Progenitor cell of endocrine pancreas (in vitro differentiated cells): ENCODE measurements at regions not wholly inside any gene's neighbourhood (a gene's known extent, or its start where the extent isn't known, plus 50 kb on each side); places are given as distances from the start of the nearest gene placed in this dataset.

Experiments
- DNase-seq: peaks from one replicate; pipeline ENCODE4 v3.0.0; 2021; ENCODE audit warnings: low spot score; ENCODE audit not compliant: unreplicated experiment
- H3K27ac Mint-ChIP-seq: 2 replicates; pipeline ENCODE4 v1.8.0; 2021; ENCODE audit warnings: mild to moderate bottlenecking, moderate library complexity, mixed read lengths
- H3K27me3 Mint-ChIP-seq: 2 replicates; pipeline ENCODE4 v1.8.0; 2021; ENCODE audit warnings: mixed read lengths
- H3K36me3 Mint-ChIP-seq: 2 replicates; pipeline ENCODE4 v1.8.0; 2022; ENCODE audit warnings: mixed read lengths; ENCODE audit not compliant: insufficient read depth
- H3K4me1 Mint-ChIP-seq: 2 replicates; pipeline ENCODE4 v1.8.0; 2021; ENCODE audit warnings: low read depth, mixed read lengths
- H3K4me3 Mint-ChIP-seq: 2 replicates; pipeline ENCODE4 v1.8.0; 2021; ENCODE audit warnings: low read depth, mild to moderate bottlenecking, moderate library complexity, mixed read lengths
- H3K9me3 Mint-ChIP-seq: 2 replicates; pipeline ENCODE4 v1.8.0; 2021; ENCODE audit warnings: low read depth, mixed read lengths
- TF ChIP-seq, protein P1 (sequence below): fragments of 200-600 bp; sonication (generic); IDR thresholded peaks from one replicate; pipeline ENCODE4 v1.5.0; 2021; ENCODE audit warnings: antibody characterized with exemption, mild to moderate bottlenecking; ENCODE audit not compliant: unreplicated experiment

DNA sequence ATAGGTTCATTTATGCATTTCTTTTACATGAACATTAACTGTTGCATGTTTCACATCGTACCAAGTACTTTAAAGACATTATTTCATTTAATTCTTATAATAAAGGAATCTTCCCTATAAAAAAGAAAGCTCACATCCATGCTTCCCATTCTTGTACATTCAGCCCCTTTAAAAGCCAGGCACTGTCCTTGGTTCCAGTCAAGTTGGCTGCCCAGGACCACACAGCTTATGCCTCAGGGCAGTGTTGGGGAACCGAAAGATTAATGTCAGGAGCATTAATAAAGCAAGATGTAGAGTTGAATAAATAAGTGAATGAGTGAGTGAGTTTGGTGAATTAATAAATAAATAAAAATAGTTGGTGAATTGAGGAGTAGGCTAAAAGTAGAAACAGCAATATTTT lies 409.4 kb upstream of the DAB1 start:
- Mint-ChIP-seq H3K27ac (no peak overlapping the region), H3K9me3 (no peaks in the 10 kb centered on the region), H3K4me3 (no peak overlapping the region), H3K27me3 (peaks cover 8% of the 10 kb centered on the region), H3K4me1 (no peaks in the 10 kb centered on the region), H3K36me3 (no peaks in the 10 kb centered on the region)
- no peak for DNase-seq
- TF ChIP-seq, protein P1, sequence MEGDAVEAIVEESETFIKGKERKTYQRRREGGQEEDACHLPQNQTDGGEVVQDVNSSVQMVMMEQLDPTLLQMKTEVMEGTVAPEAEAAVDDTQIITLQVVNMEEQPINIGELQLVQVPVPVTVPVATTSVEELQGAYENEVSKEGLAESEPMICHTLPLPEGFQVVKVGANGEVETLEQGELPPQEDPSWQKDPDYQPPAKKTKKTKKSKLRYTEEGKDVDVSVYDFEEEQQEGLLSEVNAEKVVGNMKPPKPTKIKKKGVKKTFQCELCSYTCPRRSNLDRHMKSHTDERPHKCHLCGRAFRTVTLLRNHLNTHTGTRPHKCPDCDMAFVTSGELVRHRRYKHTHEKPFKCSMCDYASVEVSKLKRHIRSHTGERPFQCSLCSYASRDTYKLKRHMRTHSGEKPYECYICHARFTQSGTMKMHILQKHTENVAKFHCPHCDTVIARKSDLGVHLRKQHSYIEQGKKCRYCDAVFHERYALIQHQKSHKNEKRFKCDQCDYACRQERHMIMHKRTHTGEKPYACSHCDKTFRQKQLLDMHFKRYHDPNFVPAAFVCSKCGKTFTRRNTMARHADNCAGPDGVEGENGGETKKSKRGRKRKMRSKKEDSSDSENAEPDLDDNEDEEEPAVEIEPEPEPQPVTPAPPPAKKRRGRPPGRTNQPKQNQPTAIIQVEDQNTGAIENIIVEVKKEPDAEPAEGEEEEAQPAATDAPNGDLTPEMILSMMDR = no peak

DNA sequence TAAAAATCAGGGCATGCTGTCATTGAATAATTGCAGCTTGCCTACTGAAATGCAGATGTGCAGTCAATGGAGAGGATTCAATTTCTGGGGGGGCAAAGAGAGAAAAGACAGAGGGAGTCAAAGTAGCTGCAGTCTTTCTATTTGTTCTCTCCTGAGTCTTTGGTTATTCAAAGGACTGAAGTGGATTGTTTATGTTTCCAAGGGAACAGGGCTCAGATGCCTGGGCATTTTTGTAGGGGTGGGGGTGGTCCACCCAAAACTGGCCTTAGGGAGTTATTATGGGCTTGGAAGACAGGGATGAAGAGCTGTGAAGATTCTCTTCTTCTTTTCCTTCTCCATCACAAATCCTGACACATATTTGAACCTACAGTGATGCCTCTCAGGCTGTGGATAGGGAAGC lies 408.8 kb upstream of the DAB1 start:
- H3K36me3 Mint-ChIP-seq = no peaks in the 10 kb centered on the region
- H3K9me3 Mint-ChIP-seq = no peaks in the 10 kb centered on the region
- TF ChIP-seq, protein P1 = no peak
- no peak for DNase-seq
- H3K4me1 Mint-ChIP-seq = no peaks in the 10 kb centered on the region
- H3K27me3 Mint-ChIP-seq = peaks cover 8% of the 10 kb centered on the region
- no peak overlapping the region for H3K27ac Mint-ChIP-seq
- H3K4me3 Mint-ChIP-seq = no peak overlapping the region

DNA sequence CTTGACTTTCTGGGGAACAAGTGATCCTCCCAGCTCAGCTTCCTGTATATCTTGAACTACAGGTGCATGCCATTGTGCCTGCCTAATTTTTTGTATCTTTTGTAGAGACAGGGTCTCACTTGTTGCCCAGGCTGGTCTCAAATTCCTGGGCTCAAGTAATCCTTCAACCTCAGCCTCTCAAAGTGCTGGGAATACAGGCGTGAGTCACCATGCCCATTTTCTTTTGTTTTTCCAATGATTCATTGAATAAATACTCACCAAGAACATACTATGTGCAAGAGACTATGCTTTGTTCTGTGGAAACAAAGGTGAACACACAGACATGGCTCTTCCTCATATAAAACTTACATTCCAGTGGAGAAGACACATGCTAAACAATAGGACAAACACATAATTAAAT lies 407.8 kb upstream of the DAB1 start:
- no peaks in the 10 kb centered on the region for H3K4me1 Mint-ChIP-seq
- no peaks in the 10 kb centered on the region for H3K27me3 Mint-ChIP-seq
- DNase-seq = no peak
- no peaks in the 10 kb centered on the region for H3K36me3 Mint-ChIP-seq
- no peak overlapping the region for H3K27ac Mint-ChIP-seq
- no peaks in the 10 kb centered on the region for H3K9me3 Mint-ChIP-seq
- H3K4me3 Mint-ChIP-seq = no peak overlapping the region
- TF ChIP-seq, protein P1 = no peak

DNA sequence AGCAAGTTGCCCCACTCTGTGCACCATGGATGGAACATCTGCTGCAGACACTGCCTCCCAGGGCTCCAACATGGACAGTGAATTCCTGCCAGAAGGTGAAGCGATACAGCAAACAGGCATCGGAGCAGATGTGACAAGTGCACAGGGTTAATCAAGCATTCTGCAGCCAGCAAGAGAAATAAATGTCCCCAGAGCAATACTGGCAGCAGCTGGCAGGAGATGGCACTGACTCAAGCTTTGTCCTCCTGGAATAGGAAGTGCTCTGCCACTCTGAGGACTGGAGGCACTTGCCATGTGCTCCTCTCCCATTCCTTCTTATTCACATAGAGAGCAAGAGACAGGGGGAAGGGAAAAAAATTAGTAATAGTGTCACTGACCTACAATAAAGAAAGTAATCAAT lies 402.7 kb upstream of the DAB1 start:
- H3K4me3 Mint-ChIP-seq = no peak overlapping the region
- H3K27me3 Mint-ChIP-seq = peaks cover 10% of the 10 kb centered on the region
- no peak overlapping the region for H3K27ac Mint-ChIP-seq
- TF ChIP-seq, protein P1 = no peak
- DNase-seq = no peak
- H3K9me3 Mint-ChIP-seq = no peaks in the 10 kb centered on the region
- H3K36me3 Mint-ChIP-seq = no peaks in the 10 kb centered on the region
- no peaks in the 10 kb centered on the region for H3K4me1 Mint-ChIP-seq

DNA sequence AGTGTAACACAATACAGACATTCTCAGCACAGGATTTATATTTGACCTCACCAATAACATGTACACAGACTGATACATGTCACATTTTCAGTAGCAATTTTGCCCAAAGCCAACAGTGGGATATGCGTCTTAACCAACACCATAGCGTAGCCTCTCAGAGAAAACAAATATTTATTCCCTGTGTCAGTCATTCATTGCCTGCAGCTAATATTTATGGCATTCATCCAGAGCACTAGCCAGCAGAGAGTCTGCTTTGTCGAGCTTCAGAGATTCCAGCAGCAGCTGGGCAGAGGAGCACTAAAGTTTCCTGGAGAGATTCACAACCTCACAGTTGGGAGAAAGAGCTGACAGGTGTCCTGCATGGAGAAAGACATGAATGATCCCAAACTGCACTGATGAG lies 400.7 kb upstream of the DAB1 start:
- no peak overlapping the region for H3K4me3 Mint-ChIP-seq
- peaks cover 18% of the 10 kb centered on the region for H3K27me3 Mint-ChIP-seq
- H3K36me3 Mint-ChIP-seq = no peaks in the 10 kb centered on the region
- no peaks in the 10 kb centered on the region for H3K4me1 Mint-ChIP-seq
- TF ChIP-seq, protein P1 = no peak
- no peak overlapping the region for H3K27ac Mint-ChIP-seq
- no peak for DNase-seq
- H3K9me3 Mint-ChIP-seq = no peaks in the 10 kb centered on the region
